ENCODE measurements at regions not wholly inside any gene's neighbourhood (a gene's known extent, or its start where the extent isn't known, plus 50 kb on each side); places are given as distances from the start of the nearest gene placed in this dataset.

GRCh38 chr1:39144924-39145323 is 59.6 kb upstream of the MACF1 start:
- TF ChIP-seq, protein P1, sequence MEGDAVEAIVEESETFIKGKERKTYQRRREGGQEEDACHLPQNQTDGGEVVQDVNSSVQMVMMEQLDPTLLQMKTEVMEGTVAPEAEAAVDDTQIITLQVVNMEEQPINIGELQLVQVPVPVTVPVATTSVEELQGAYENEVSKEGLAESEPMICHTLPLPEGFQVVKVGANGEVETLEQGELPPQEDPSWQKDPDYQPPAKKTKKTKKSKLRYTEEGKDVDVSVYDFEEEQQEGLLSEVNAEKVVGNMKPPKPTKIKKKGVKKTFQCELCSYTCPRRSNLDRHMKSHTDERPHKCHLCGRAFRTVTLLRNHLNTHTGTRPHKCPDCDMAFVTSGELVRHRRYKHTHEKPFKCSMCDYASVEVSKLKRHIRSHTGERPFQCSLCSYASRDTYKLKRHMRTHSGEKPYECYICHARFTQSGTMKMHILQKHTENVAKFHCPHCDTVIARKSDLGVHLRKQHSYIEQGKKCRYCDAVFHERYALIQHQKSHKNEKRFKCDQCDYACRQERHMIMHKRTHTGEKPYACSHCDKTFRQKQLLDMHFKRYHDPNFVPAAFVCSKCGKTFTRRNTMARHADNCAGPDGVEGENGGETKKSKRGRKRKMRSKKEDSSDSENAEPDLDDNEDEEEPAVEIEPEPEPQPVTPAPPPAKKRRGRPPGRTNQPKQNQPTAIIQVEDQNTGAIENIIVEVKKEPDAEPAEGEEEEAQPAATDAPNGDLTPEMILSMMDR (IDR thresholded peaks at IDR 0.05; ENCODE audit: low read depth, low read length): no peak
- Histone ChIP-seq H3K27me3 (no peaks in the 10 kb centered on the region), H3K36me3 (no peaks in the 10 kb centered on the region), H3K4me3 (no peak overlapping the region), H3K4me1 (ENCODE audit: low read depth) (peaks cover 42% of the 10 kb centered on the region), H3K9me3 (ENCODE audit: low read depth) (no peaks in the 10 kb centered on the region), H3K27ac (no peak overlapping the region)
- no peak for DNase-seq (ENCODE audit: low read depth in 1 of 2, low spot score in 1 of 2)

GRCh38 chr1:39145331-39145965 is 59.0 kb upstream of the MACF1 start:
- H3K27ac ChIP-seq: no peak overlapping the region
- H3K36me3 ChIP-seq: no peaks in the 10 kb centered on the region
- no peak overlapping the region for H3K4me3 ChIP-seq
- no peaks in the 10 kb centered on the region for H3K27me3 ChIP-seq
- TF ChIP-seq, protein P1 (IDR thresholded peaks at IDR 0.05; ENCODE audit: low read depth, low read length): no peak
- DNase-seq (ENCODE audit: low read depth in 1 of 2, low spot score in 1 of 2): no peak
- H3K9me3 ChIP-seq (ENCODE audit: low read depth): no peaks in the 10 kb centered on the region
- H3K4me1 ChIP-seq (ENCODE audit: low read depth): peaks cover 44% of the 10 kb centered on the region

DNA sequence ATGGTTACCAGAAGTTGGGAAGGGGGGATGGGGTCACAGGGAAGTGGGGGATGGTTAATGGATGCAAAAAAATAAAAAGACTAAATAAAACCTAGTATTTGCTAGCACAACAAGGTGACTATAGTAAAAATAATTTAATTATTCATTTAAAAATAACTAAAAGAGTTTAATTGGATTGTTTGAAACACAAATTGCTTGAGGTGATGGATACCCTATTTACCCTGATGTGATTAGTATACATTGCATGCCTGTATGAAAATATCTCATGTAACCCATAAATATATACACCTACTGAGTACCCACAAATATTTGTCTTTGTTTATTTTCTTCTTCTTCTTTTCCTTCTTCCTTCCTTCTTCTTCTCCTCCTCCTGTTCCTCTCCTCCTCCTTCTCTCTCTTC is 57.8 kb upstream of the MACF1 start:
- Histone ChIP-seq H3K4me1 (ENCODE audit: low read depth) (peaks cover 47% of the 10 kb centered on the region), H3K4me3 (no peak overlapping the region), H3K36me3 (no peaks in the 10 kb centered on the region), H3K27ac (no peak overlapping the region), H3K9me3 (ENCODE audit: low read depth) (no peaks in the 10 kb centered on the region), H3K27me3 (no peaks in the 10 kb centered on the region)
- DNase-seq (ENCODE audit: low read depth in 1 of 2, low spot score in 1 of 2): no peak
- TF ChIP-seq, protein P1 (IDR thresholded peaks at IDR 0.05; ENCODE audit: low read depth, low read length): no peak

DNA sequence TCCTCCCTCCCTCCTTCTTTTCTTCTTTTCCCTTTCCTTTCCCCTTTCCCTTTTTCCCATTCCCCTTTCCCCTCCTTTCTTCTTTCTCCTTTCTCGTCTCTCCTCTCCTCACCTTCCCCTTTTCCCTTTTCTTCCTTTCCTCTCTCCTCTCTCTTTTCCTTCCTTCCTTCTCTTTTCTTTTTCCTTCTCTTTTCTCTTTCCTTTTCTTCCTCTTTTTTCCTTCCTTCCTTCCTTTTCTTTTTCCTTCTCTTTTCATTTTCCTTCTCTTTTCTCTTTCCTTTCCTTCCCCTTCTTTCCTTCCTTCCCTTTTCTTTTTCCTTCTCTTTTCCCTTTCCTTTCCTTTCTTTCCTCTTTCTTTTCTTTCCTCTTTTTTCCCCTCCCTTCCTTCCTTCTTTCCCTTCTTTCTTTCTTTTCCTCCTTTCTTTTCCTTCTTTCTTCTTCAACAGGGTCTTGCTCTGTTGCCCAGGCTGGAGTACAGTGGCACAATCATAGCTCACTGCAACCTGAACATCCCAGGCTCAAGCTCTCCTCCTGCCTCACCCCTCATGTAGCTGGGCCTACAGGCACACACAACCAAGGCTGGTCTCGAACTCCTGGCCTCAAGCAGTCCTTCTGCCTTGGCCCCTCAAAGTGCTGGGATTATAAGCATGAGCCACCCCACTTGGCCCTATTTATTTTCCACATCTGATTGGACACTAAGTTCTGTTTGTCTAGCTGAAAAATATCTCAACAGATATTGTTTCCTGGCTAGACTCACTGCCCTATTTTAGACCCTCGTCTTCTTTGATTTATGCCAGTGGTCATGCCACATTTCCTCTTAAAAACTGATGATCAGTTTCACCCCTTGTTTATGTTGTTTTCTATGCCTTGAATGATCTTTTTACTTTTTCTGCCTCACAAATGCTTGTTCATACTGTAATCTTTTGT is 57.1 kb upstream of the MACF1 start:
- H3K27me3 ChIP-seq: no peaks in the 10 kb centered on the region
- H3K4me3 ChIP-seq: no peak overlapping the region
- H3K36me3 ChIP-seq: no peaks in the 10 kb centered on the region
- H3K27ac ChIP-seq: no peak overlapping the region
- DNase-seq (ENCODE audit: low read depth in 1 of 2, low spot score in 1 of 2): no peak
- peaks cover 42% of the 10 kb centered on the region for H3K4me1 ChIP-seq (ENCODE audit: low read depth)
- TF ChIP-seq, protein P1 (IDR thresholded peaks at IDR 0.05; ENCODE audit: low read depth, low read length): no peak
- no peaks in the 10 kb centered on the region for H3K9me3 ChIP-seq (ENCODE audit: low read depth)

GRCh38 chr1:39148942-39149341 is 55.6 kb upstream of the MACF1 start:
- no peak for DNase-seq (ENCODE audit: low read depth in 1 of 2, low spot score in 1 of 2)
- TF ChIP-seq, protein P1 (IDR thresholded peaks at IDR 0.05; ENCODE audit: low read depth, low read length): no peak
- no peaks in the 10 kb centered on the region for H3K36me3 ChIP-seq
- no peak overlapping the region for H3K4me3 ChIP-seq
- H3K27ac ChIP-seq: no peak overlapping the region
- peaks cover 52% of the 10 kb centered on the region for H3K4me1 ChIP-seq (ENCODE audit: low read depth)
- no peaks in the 10 kb centered on the region for H3K27me3 ChIP-seq
- H3K9me3 ChIP-seq (ENCODE audit: low read depth): no peaks in the 10 kb centered on the region
